Heart left ventricle (tissue), 16 donors: ENCODE measurements at regions not wholly inside any gene's neighbourhood (a gene's known extent, or its start where the extent isn't known, plus 50 kb on each side); places are given as distances from the start of the nearest gene placed in this dataset.

Source experiments
- ATAC-seq, 4 donors: fragments of 200-7000 bp; cut with Tn5 transposase; one replicate each; pipeline ENCODE4 v1.9.1; 2020 to 2022; ENCODE audit warnings: moderate library complexity in 4 of 4, mild to moderate bottlenecking in 3 of 4, moderate number of reproducible peaks in 1 of 4
- DNase-seq, 5 donors: peaks; one replicate each; pipeline ENCODE4 v3.0.0-alpha.2; 2020
- H3K27ac ChIP-seq, 12 donors: fragments of 200-600 bp; sonication (generic) in 4 of 12; one replicate each; pipeline versions ENCODE4 v1.5.0 to v1.8.0; 2016 to 2022; ENCODE audit warnings: mild to moderate bottlenecking in 2 of 12
- H3K27me3 ChIP-seq, 9 donors: fragments of 200-600 bp; sonication (generic) in 2 of 9; one replicate each; pipeline versions ENCODE4 v1.5.1 to v1.8.0; 2016 to 2022; ENCODE audit warnings: mild to moderate bottlenecking in 3 of 9
- H3K36me3 ChIP-seq, 9 donors: fragments of 200-600 bp; sonication (generic) in 2 of 9; one replicate each; pipeline versions ENCODE4 v1.5.0 to v1.8.0; 2018 to 2022; ENCODE audit warnings: mild to moderate bottlenecking in 2 of 9
- H3K4me1 ChIP-seq, 12 donors: fragments of 200-600 bp; sonication (generic) in 4 of 12; one replicate each; pipeline versions ENCODE4 v1.5.0 to v1.8.0; 2016 to 2022; ENCODE audit warnings: mild to moderate bottlenecking in 3 of 12
- H3K4me3 ChIP-seq, 12 donors: fragments of 200-600 bp; sonication (generic) in 4 of 12; one replicate each; pipeline versions ENCODE4 v1.5.0 to v1.8.0; 2017 to 2022; ENCODE audit warnings: mild to moderate bottlenecking in 9 of 12, moderate library complexity in 4 of 12
- H3K9me3 ChIP-seq, 12 donors: fragments of 200-600 bp; sonication (generic) in 4 of 12; one replicate each; pipeline versions ENCODE4 v1.5.0 to v1.8.0; 2016 to 2022; ENCODE audit warnings: mild to moderate bottlenecking in 1 of 12
- POLR2A ChIP-seq, 2 donors: fragments of 450-650 bp; IDR thresholded peaks; one replicate each; pipeline ENCODE4 v1.6.1; 2017; ENCODE audit warnings: antibody characterized with exemption in 2 of 2, mild to moderate bottlenecking in 2 of 2, moderate library complexity in 2 of 2
- WGBS, 4 donors: extraction: QIAGEN DNeasy Blood & Tissue Kit in 2 of 4; methylation state at CpG; one replicate each; pipeline versions ENCODE4 v1.1.5 to v1.1.7; 2013 to 2018; 5-methylcytosine and 5-hydroxymethylcytosine counted together
- intact Hi-C, 10 donors: fragments of 100-400 bp; cut with DNase I; formaldehyde crosslinking; loops; one replicate each; pipeline versions ENCODE4 v1.11.1 to v1.14.2; 2022
- TF ChIP-seq, protein P1 (sequence below), 12 donors: fragments of 200-600 bp; sonication (generic) in 4 of 12; IDR thresholded peaks; one replicate each; pipeline versions ENCODE4 v1.5.0 to v1.8.0; 2018 to 2022; ENCODE audit warnings: antibody characterized with exemption in 12 of 12, mild to moderate bottlenecking in 5 of 12
- donor health status: ischemic (EF 13 %, LVEDD 7.1; RV severe dilation, severe dysfunction).
- donor health status: healthy with polysubstance abuse.
- donor health status: DM: no; HTN: yes; CAD: no.
- donor health status: DM: no; HTN: no; CAD: no.
- donor health status: ischemic (EF 25% LVEDD 6.9; RV normal size, moderate dysfunction).
- donor health status: ischemic (EF 25% LVEDD 5.7; RV mildly dilated, moderate dysfunction).
- donor health status: healthy.
- donor health status: DM: yes; HTN: yes; CAD: no.
- donor health status: ischemic (EF 35%, LVEDD 5.7; RV mildly dilated, moderate dysfunction).
- donor health status: nonischemic (EF 11% LVEDD 7.7; RV severe dilation, severe dysfunction).
- donor health status: DM: yes; HTN: yes; CAD: no.
- donor health status: PGD.
- donor health status: ischemic (EF 29% LVEDD 5.4; RV normal size, mild dysfunction).
- donor health status: nonischemic (EF 23%, LVEDD 6.1; RV moderate dilation, normal function).

GRCh38 chr17:13961265-13961664 is 108.0 kb upstream of the COX10 start:
- DNase-seq: no peak
- Histone ChIP-seq H3K4me3 (no peak overlapping the region), H3K27ac (no peak overlapping the region), H3K9me3 (no peaks in the 10 kb centered on the region), H3K27me3 (peaks cover 0 to 10% (median 0%) of the 10 kb centered on the region in 9 donors), H3K36me3 (no peaks in the 10 kb centered on the region), H3K4me1 (no peaks in the 10 kb centered on the region)
- no peak for ATAC-seq
- TF ChIP-seq, protein P1, sequence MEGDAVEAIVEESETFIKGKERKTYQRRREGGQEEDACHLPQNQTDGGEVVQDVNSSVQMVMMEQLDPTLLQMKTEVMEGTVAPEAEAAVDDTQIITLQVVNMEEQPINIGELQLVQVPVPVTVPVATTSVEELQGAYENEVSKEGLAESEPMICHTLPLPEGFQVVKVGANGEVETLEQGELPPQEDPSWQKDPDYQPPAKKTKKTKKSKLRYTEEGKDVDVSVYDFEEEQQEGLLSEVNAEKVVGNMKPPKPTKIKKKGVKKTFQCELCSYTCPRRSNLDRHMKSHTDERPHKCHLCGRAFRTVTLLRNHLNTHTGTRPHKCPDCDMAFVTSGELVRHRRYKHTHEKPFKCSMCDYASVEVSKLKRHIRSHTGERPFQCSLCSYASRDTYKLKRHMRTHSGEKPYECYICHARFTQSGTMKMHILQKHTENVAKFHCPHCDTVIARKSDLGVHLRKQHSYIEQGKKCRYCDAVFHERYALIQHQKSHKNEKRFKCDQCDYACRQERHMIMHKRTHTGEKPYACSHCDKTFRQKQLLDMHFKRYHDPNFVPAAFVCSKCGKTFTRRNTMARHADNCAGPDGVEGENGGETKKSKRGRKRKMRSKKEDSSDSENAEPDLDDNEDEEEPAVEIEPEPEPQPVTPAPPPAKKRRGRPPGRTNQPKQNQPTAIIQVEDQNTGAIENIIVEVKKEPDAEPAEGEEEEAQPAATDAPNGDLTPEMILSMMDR (IDR thresholded peaks at IDR 0.05): no peak
- TF ChIP-seq POLR2A (IDR thresholded peaks at IDR 0.05): no peak
- intact Hi-C loops: no loop called here
- 85 to 90% (median 87%) methylated on average over 4 of the region's 4 CpGs for whole genome bisulfite sequencing, 4 donors

DNA sequence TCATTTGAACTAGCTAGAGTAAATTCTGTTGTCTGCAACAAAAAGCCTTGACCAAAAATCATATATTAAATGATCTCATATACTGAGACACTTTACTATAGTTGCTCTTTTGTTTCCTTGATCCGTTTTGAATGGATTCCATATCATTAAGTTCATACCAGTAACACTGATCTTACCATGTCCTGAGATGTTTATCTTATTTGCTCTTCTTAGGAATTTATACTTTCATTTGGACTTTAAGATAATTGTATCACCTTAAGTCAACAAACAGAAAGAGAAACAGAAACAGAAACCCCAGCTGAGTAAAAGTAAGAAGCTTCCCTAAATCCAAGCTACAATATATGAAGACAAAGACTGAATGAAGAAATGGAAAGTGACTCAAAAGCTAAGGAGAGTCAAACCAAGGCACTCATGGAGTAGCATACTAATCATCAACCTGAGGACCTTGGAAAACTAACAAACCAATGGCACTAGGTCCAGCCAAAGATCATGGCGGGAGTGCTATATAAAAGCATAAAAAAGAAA is 106.5 kb upstream of the COX10 start:
- TF ChIP-seq POLR2A (IDR thresholded peaks at IDR 0.05): no peak
- TF ChIP-seq, protein P1 (IDR thresholded peaks at IDR 0.05): no peak
- intact Hi-C loops: no loop called here
- Histone ChIP-seq H3K27ac (no peak overlapping the region), H3K9me3 (no peaks in the 10 kb centered on the region), H3K4me3 (no peak overlapping the region), H3K27me3 (peaks cover 0 to 10% (median 0%) of the 10 kb centered on the region in 9 donors), H3K4me1 (no peaks in the 10 kb centered on the region), H3K36me3 (no peaks in the 10 kb centered on the region)
- DNase-seq (no peak), ATAC-seq (no peak)
- 65 to 78% (median 74%) methylated on average over 2 of the region's 2 CpGs for WGBS, 4 donors

GRCh38 chr17:13967416-13967815 is 101.9 kb upstream of the COX10 start:
- Histone ChIP-seq H3K4me3 (no peak overlapping the region), H3K27me3 (peaks cover 0 to 10% (median 0%) of the 10 kb centered on the region in 9 donors), H3K9me3 (no peaks in the 10 kb centered on the region), H3K36me3 (no peaks in the 10 kb centered on the region), H3K4me1 (no peaks in the 10 kb centered on the region), H3K27ac (no peak overlapping the region)
- TF ChIP-seq, protein P1 (IDR thresholded peaks at IDR 0.05): no peak
- TF ChIP-seq POLR2A (IDR thresholded peaks at IDR 0.05): no peak
- WGBS, 4 donors: 73 to 83% (median 76%) methylated on average over 7 of the region's 7 CpGs
- DNase-seq (no peak), ATAC-seq (no peak)
- intact Hi-C loops: no loop called here

DNA sequence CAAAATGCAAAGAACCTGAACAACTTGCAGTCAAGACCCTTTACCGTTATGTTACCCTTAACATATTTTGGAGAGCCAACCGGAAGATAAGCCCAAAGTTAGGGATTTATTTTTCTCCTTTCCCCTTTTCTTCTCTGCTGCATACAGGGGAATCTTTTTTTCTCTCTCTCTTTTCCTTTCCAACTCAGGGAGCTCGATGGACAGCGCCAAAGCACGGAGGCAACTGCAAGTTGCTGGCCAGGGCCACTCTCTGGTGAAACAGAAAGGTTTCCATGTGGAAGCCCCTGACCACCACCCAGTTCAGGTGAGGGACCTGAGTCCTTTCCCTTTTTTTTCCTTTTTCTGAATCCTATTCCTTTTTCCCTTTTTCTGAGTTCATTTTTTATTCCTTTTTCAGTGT is 98.8 kb upstream of the COX10 start:
- TF ChIP-seq, protein P1 (IDR thresholded peaks at IDR 0.05): no peak
- no peak for TF ChIP-seq POLR2A (IDR thresholded peaks at IDR 0.05)
- ATAC-seq: no peak
- Histone ChIP-seq H3K36me3 (no peaks in the 10 kb centered on the region), H3K4me1 (no peaks in the 10 kb centered on the region), H3K27ac (no peak overlapping the region), H3K4me3 (no peak overlapping the region), H3K9me3 (no peaks in the 10 kb centered on the region), H3K27me3 (no peaks in the 10 kb centered on the region)
- no peak for DNase-seq
- WGBS, 4 donors: 79 to 92% (median 84%) methylated on average over 5 of the region's 5 CpGs
- intact Hi-C loops: no loop called here
